Middle frontal gyrus (tissue), 1 donor: ENCODE measurements at regions not wholly inside any gene's neighbourhood (a gene's known extent, or its start where the extent isn't known, plus 50 kb on each side); places are given as distances from the start of the nearest gene placed in this dataset.

Source experiments
- DNase-seq: peaks from one replicate; pipeline ENCODE4 v3.0.0-alpha.2; 2015; ENCODE audit warnings: low spot score; ENCODE audit errors: extremely low spot score

DNA sequence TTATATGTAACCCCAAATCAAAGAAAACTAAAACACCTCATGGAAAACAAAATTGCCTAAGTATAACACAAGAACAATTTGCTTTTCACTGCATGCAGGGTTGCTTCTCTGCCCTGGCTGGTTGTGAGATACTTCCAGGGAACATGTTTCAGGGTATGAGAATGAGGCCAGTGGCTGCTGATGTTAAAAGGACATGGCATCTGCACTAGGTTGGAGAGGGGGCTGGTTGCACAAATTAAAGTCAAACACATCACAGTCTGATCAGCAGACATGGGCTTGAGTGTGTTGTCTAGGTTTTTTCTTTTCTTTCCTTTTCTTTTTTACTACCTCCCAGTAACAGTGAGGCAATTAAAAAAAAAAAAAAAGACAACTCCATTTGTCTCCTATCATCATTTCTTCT lies 374.9 kb downstream of the MCTP2 start:
- DNase-seq = no peak

GRCh38 chr15:94607176-94607654 lies 375.9 kb downstream of the MCTP2 start:
- DNase-seq = no peak

- no peak for DNase-seq
Measured at GRCh38 chr15:94610069-94610468, 378.7 kb downstream of the MCTP2 start.

GRCh38 chr15:94610485-94610884 lies 379.1 kb downstream of the MCTP2 start:
- no peak for DNase-seq

GRCh38 chr15:94611656-94612055 lies 380.3 kb downstream of the MCTP2 start:
- no peak for DNase-seq

- DNase-seq = no peak
Measured at GRCh38 chr15:94615688-94616087, 384.3 kb downstream of the MCTP2 start.

GRCh38 chr15:94620632-94621031 lies 389.3 kb downstream of the MCTP2 start:
- DNase-seq = no peak

GRCh38 chr15:94621736-94622135 lies 390.4 kb downstream of the MCTP2 start:
- no peak for DNase-seq

- no peak for DNase-seq
Measured at GRCh38 chr15:94626949-94627348, 395.6 kb downstream of the MCTP2 start.

DNA sequence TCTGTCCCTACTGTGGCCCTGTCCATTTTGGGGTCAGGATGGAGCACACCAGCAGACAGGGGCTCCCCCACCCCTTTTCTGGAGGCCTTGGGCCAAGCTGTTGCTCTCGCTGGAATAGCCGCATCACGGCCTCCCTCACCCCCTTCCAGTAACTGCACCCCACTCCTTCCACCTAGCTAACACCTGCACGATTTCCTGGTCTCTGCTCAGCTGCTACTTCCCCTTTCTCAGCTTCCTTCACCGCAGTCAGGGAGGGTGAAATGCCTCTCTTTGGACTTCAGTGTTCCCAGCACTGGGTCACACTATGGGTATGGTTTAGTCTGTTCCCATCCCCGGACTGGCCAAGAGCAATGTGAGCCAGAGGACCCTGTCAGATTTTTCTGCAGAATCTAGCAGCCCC lies 400.2 kb downstream of the MCTP2 start:
- no peak for DNase-seq

DNA sequence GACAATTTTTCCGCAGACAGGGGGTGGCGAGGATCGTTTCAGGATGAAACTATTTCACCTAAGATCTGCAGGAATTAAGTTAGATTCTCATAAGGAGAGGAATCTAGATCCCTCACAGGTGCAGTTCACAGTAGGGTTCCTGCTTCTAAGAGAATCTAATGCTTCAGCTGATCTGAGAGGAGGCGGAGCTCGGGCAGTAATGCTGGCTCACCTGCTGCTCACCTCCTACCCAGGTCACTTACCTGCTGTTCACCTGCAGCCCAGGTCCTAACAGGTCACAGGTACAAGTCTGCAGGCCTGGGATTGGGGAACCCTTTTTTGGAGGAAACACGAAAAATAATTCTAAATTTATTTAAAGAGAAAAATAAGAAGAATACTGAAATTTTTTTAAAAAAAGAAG lies 406.8 kb downstream of the MCTP2 start:
- DNase-seq = no peak

DNA sequence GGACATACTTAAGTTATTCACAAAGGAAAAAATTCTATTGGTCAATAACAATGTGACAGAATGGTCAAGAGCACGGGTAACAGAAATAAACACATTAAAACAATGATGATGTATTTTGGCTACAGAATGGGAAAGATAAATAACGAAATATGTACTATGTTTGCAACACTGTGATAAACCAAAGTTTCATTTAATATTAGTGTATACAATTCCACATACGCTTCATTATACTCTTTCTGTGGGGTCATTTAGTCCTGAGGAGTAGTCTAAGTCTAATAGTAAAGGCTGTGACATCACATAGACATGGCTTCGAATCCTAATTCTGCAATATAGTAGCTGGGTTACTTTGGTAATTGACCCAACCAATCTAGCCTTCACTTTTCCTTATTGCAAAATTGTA lies 408.3 kb downstream of the MCTP2 start:
- no peak for DNase-seq

DNA sequence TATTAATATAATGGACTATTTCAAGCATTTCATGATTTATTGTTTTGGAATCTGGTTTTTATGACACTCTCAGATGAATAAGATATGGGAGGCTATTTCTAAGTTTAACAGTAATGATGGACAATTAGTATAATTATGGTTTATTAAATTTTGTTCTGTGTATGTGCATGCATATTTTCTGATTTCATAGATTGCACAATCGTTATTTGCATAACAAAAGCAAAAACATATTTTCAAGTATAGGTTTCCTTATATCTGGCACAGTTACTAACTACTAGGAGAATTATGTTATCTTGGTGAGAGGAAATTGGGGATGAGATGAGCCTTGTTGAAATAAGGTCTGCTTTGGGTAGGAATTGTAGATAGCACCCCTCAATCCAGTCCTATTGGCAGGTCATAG lies 413.1 kb downstream of the MCTP2 start:
- DNase-seq = no peak

DNA sequence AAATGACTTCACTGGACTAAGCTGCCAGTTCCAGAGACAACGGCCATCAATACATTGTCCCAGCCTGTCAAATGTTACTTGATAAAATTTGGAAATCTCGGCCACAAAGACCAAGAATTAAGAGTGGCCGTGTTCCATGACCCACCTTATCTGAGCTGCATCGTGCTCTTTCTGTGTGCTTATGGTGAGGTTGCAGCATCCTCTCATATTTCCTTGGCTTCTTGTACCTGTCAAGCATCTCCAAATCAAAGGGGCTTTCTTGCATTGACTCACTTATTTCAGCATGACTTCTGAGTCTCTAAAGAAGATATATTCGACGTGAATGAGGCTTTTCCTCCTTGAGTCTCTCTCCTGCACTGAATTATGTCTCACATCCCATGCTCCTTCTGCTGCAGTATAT lies 421.7 kb downstream of the MCTP2 start:
- DNase-seq = no peak

DNA sequence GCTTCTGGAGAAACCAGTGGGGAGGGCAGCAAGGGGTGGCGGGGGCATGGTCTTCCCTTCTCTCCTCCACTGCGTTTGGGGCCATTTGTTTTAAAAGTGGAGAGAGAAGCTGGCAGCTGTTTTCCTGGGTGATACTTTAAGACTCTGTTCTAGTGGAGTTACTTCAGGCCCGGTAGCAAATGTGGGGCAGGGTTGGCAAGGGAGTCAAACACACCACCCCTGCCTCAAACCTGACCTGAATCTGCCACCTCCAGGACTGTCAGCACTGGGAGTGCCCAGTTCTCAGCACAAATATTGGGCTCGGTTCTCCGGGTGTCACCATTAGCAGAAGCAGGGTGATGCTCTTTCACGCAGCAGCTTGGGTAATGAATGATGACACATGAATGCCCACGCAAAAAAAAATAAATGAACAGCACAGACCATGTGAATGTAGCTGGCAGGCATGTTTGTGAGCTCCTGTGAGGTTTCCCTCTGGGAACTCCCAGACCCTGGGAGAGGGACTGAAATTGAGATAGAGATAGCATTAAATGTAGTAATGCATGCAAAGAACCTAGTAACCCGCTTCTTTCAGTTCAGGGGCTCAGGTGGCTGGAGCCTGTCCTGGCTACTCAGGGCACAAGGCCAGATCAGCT lies 424.0 kb downstream of the MCTP2 start:
- DNase-seq = no peak

DNA sequence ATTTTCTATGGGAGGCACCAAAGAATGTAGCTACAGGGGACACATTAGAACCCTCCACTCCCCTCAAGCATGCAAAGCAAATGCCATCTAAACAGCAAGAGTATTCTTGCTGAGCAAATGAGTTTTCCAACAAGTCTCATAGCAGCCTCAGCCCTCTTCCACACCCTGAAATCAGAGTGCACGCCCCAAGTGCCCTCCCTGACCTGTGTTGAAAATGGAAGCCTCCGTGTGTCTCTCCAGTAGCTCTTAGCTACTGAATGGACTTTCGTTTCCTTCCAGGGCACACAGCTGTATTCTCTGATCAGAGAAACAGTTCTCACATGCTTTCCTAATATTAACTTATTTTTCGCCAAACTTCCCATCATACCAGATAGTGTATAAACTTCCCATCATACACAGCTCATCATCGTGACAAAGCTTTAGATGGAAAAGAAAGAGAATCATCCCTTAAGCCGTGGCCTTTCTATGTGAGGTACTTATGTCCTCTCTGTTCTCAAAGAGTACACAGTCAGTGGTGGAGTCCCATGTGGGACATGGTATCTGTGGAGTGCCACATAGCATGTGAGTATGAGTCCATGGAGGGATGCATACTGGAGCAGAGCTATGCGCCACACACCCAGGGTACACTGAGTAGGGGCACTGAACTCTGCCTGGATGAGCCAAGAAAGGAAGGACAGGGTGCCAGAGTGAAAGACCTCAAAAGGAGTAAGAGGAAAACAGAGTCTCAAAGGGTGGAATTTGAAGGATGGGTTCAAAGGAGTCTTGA lies 434.5 kb downstream of the MCTP2 start:
- DNase-seq = no peak

DNA sequence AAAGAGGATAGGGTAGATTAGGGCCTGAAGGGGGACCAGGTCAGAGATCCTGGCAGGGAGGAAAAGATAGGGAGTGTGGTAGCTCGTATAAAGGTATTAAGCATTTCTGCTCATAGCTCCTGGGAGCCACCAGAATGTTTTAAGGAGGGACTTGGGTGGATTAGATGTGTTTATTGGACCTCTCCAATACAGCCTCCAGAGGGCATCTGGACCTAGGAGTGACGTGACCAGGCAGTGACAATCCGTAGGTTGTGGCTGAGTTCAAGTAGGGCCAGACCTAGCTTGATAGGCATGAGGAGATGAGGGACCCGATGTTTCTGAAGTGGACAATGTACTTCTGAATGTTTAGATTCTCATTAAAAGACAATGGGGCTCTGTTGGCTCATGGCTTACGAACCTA lies 435.2 kb downstream of the MCTP2 start:
- DNase-seq = no peak

DNA sequence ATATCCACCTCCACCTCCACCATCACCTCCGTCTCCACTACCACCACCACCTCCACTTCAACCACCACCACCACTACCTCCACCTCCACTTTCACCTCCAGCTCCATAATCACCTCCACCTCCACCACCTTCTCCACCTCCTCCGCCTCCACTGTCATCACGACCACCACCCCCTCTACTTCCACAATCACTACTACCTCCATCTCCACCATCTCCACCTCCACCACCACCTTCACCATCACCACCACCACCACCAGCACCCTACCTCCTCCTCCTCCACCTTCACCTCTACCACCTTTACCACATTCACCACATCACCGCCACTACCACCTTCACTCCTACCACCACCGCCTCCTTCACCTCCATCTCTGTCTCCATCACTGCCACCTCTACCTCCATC lies 435.7 kb downstream of the MCTP2 start:
- DNase-seq = no peak

DNA sequence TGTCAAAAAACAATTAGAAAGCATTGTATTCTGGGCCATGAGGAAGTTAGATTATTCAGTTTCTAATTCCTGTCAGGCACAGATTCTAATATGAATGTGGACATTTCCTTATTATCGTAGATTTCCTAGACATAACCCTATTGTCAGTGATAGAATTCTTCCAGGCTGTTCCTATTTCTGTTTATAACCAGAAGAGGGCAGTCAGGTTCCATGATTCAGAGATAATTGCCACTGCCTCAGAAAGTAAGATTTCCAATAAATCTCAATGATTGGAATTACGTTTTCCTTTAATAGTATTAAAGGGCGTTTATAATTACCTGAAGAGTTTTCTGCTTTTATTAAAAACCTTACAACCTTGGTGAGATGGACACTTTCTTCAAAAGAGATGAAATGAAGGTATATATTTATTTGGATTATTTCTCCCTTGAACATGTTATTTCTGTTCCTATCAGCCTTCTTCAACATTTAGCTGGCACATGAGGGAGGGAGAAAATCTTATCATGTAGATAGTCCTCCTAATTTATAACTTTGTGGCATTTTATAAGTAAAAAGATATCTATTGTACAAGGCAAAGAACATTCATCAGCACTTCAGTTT lies 439.2 kb downstream of the MCTP2 start:
- no peak for DNase-seq

- no peak for DNase-seq
Measured at GRCh38 chr15:94671858-94672532, 440.6 kb downstream of the MCTP2 start.

GRCh38 chr15:94673801-94674200 lies 442.4 kb downstream of the MCTP2 start:
- DNase-seq = no peak

- DNase-seq = no peak
Measured at GRCh38 chr15:94674296-94674695, 442.9 kb downstream of the MCTP2 start.
